GM19324 (cell line): ENCODE measurements at regions not wholly inside any gene's neighbourhood (a gene's known extent, or its start where the extent isn't known, plus 50 kb on each side); places are given as distances from the start of the nearest gene placed in this dataset.

Experiments
- ATAC-seq: cut with Tn5 transposase; IDR thresholded peaks from one replicate; pipeline ENCODE4 v1.9.1; 2021; ENCODE audit warnings: mild to moderate bottlenecking, moderate library complexity; ENCODE audit not compliant: unreplicated experiment, low FRiP score

DNA sequence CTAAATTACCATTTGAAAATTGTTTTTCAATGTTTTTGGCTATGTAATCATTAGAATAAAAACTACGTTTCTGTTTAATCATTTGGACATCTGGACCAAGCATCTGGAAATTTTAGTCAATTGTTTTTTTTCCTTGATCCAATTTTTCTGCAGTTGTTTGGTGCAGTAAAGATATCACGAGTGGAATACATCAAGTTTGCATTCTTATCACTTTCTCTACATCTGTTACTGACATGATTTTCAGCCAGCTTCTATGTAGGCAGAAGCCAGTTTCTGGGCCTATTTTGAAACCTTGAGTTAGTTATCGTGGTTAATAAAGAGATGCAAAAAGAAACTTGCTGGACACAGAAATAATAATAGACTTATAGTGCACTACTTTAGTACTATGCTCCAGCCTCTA is 277.9 kb upstream of the ADAMTS5 start:
- no peak for ATAC-seq

DNA sequence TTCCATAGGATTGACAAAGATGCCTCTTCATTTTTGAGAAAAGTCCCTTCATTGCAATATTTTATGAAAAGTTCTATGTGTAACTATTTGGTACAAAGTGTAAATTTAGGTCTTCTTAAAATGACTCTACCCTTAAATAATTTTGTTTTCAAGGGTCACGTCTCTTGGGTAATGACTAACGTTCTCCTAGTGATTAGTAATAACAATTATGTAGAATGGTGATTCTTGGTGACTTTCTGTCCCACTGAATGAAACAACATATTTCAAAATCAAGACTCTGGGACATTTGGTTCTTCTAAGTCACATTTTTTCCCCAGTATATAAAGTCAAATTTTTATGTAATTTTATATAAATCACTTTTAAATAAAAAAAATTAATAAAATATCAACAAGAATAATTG is 277.5 kb upstream of the ADAMTS5 start:
- no peak for ATAC-seq

DNA sequence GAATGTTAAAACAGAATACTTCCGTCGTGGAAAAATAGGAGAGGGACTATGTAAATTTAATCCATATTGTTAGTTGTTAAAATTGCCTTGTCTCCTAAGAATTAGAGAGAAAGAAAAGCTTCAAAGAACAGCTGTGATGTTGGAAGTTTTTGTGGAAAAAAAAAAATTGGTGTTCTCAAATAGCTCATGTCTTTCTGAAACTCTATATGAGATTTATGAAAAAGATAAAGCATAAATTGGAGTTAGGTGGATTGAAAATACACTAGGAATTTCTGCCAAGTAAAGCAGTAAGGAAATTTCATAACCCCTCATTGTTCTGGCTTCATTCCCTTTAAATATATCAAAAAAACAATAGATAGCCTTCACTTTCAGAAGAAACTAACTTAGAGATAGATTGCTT is 274.0 kb upstream of the ADAMTS5 start:
- ATAC-seq = no peak

DNA sequence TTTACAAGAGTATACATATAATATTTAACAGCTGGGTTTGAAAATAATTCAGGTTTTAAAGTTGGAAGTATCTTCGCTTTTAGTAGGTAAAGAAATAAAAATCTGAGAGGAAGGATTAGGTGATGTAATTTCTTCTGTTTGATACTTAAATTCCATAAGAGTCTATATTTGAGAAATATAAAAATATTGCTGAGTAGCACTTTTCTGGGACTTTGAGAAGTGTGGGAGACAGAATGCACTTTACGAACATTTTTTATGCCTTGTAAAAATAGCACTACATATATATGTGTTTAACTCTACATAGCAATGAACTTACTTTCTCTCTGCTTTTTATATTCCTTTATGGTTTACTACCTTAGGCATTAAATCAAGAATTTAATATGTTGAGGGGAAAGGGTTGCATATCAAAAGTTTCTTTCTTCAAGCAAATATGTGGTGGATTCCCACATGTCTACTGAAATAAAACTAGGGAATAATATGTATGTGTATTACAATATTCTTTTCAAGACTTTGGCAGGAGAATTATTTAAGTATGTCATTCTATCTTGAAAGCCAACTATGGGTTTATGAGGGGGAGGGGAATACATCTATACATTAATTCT is 266.7 kb upstream of the ADAMTS5 start:
- ATAC-seq = no peak

DNA sequence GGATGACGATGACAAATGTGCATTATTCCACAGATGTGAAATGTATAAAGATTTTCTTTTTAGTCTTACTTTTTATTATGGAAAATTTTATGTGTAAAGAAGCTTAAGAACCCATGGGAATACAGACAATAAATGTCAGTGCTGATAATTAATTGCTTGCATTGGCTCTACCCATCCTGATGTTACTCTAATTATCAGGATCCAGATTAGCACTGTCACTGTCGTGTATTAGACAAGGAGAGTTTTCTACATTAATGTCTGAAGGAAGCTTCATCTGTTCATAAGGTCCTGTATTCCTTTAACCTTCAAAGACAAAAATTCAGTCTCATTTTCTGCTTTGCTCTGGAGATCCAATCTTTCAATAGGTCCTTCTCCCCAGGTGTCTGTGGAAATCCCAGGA is 259.1 kb upstream of the ADAMTS5 start:
- ATAC-seq = no peak

DNA sequence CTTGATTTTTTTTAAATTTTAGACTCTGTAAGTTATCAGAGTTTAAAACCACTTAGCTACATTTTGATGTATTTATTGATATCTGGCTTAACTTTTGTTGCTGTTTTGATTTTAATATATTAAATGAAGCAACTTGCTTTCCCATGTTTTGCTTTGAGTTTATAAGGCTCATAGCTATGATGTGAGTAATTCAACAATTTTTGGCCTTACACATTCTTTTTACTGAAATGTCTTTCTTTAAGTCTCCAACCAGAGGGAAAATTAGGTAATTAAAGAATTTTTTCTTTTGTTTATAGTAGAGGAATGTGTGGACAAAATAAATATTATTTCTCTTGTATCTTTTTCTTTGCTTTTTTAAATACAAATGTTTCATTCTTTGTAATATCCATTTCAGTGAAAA is 258.3 kb upstream of the ADAMTS5 start:
- ATAC-seq = no peak

DNA sequence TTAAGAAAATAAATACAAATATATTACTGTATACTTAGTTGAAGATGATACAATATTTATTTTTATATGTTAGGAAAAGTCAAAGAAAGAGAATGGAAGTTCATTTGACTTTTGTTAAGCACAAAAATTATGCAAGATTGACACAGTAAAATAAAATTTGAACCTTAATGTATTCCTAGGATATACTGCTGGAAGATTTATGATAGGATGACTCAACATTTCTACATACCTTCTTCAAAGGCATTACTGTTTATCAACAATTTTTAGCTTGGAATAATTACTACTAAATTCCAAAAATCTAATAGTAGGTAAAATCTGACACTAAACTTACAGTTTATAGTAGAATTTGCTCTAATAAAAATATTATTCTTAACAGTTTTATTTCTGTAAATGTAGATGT is 257.3 kb upstream of the ADAMTS5 start:
- no peak for ATAC-seq

DNA sequence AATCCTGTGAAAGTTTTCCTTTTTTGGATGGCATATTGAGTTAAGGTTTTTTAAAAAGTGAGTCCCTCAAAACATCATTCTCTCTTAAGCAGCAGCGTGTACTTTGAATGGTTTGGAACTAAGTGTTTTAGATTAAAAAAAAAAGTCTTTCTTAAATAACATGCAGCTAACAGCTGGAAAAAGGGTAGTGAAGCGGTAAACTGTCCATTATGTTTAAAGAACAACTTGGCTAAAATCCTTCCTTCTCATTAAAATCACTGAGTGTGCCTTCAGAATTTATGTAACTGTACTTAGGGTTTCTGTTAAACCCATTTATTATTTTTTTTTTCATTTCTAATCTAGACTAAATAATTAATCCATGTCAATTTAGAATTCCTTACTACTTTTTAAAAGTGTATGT is 254.2 kb upstream of the ADAMTS5 start:
- no peak for ATAC-seq

DNA sequence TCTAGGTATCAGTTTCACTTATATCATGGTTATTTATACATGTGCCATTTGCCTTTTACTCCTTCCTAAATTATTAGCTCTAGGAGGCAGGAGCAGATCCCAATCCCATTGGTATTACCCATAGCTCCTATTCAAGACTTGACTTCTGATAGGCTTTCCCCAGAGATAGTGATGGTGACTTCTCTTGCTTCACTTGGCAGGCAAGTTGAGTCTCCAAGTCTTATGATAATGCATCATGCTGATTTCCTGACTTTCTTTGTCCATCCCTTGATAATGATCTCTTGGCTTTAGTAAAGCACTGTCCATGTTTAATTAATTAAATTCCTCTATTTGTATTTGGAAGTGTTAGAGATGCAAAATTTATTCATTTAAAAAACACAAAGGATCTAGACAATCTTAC is 253.5 kb upstream of the ADAMTS5 start:
- no peak for ATAC-seq

DNA sequence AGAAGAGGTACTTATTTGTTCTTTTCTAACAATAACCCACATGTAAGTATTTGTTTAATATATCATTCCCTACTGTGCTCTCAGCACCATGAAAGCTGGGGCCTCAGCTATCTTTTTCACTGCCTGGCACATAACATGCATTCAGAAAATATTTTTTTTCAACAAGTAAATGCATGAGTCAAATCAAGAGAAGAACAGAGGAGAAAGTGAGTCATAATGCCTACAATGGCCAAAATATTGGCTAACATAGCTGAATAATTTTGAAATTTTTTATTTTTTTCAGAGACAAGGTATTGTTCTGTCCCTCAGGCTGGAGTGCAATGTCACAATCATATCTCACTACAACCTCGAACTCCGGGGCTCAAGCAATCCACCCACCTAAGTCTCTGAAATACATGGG is 252.2 kb upstream of the ADAMTS5 start:
- no peak for ATAC-seq

DNA sequence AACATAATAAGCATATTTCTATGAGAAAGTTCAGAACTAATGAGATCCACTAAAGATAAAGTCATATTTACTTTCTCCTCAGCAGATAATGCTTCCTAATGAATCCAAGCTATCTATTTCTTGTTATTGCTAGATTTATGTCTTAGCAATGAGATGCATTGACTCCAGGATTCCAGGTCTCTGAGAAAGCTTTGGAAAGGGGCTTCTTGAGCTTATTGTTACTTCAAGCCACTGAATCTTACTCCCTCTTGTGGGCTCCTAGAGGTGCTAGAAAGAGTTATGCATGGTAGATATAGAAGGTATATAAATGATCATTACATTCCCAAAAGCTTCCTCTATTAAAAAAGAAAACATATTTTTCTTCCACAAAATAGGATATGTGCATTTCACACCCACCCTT is 246.4 kb upstream of the ADAMTS5 start:
- ATAC-seq = no peak

DNA sequence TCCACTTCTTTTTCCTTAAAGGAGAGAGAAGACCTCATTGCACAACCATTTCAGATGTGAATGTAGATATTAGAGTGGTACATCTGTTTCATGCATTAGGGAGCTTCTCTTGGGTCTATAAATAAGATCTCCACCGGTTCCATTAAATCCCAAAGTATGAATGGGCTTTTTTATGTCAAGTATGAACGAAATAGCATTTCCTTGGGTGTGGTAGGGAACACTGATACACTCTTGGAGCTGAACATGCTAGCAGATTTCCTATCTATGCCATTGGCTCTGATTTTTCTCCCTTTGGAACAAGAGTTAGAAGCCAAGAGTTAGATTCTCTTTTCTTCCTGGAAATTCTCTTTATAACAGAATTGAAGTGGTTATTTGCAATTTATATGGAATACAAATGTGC is 245.6 kb upstream of the ADAMTS5 start:
- no peak for ATAC-seq

DNA sequence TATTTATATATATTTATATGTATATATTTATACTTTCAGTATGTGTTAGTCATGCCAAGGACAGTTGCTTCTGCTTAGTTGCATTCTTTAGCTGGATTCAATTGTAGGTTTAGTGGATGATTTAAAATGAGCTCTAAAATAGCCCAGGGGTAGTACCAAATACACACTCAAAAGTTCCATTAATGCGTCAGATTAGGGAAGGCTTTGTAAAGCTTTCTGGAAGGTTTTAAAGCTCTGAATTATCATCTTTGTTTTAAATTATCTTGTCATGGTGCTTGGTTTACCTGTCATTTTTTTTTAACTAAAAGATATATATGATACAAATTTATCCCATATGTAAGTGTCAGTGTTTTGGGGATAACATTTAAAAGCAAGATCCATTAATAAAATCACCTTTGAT is 242.7 kb upstream of the ADAMTS5 start:
- ATAC-seq = no peak

DNA sequence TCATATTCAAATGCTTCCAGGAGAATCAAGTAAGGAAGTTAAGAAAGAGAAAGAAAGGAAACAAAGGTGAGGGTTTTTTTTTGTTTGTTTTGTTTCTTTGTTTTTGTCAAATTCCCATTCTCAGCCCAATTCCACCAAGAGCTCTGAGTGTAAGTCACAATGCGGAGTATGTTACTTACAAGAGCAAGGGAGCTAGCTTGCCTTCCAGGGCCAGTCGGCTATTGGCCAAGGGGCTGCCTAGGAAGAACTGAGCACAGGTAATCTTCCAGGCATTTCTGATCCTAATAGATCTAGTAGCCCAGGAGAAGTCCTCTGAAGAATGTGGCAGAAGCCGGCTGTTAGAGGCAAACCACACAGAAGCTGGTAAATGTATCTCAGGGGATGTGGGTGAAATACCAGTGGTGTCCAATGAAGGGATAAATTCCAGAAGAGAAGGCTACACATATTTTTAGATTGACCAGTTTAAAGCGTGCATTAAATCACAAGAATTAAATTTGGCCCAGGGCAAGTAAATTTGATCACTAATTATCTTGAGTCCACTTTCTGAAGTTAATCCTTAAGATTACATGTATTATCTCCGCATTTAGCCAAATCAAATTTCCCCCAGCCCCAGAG is 239.6 kb upstream of the ADAMTS5 start:
- ATAC-seq = no peak

DNA sequence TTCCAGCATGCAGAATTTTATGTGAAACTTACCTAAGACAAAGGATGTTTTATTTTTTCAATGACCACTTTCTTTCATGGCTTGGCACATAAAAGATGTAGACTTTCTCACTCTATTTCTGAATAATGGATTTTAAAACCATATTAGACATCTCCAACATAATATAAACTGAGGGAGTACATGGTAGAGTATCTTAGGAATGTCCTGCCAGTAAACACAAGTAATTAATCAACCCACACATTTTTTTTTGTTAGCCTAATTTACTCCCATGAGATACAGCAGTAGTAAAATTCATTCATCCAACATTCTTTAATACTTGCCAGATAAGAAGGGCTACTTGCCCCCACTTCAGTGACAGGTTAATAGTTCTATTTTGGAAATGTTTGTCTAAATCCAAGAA is 235.4 kb upstream of the ADAMTS5 start:
- no peak for ATAC-seq

DNA sequence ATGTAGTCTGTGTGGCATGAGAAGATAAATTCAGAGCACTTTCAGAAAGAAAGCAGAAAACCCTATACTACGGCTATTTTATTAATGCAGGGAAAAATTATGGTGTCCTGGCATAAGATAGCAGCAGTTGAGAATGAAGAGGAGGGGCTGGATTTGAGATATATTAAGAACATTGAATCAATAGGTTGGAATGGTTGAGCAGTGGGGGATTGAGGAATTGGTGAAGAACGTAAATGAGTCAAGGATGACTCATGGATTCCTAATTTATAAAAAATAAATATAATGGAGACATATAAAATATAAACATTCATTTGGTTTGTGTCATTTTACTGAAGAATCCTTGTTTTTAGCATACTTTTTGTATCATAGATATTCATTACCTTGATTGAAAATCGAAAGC is 234.3 kb upstream of the ADAMTS5 start:
- no peak for ATAC-seq

DNA sequence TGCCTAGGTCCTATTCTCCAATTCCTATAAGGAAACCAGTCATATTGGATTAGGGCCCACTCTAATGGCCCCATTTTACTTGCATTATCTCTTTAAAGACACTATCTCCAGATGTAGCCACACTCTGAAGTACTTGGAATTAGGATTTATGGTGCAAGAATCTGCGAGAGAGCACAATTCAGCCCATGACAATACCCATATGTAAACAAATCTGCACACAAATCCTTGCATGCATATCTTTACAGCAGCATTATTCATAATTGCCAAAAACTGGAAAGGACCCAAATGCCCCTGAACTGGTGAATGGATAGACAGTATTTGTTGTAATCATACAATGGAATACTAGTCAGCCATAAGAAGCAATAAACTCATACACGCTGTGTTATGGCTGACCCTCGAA is 229.8 kb upstream of the ADAMTS5 start:
- ATAC-seq = no peak

DNA sequence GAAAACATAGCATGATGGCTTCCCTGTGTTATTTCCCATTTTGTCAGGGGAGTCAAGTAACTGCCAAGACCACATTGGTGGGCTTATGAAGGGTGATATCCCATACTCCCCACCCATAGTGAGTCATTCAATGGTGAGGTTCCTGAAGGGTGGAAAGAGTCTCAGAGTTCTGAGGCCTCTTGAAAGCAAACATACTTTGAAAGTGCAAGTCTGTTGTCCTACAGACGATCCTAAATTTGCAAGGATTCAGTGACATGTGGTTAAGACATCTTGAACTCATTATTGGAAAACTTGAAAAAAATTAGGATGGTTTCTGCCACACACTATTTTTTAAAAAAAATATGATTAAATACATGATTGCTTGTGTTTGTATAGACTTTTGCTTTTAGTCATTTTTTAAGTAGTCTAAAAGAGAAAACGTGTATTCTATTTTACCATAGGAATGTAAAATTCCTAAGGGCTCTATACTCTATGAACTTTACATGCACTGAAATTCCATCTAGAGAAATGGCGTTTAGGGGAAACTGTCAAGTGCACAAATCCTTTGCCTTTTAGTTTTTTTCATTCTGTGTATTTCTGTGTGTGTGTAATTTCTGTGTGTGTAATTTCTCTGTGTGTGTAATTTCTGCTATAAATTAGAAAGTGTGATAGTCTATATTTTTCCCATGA is 225.5 kb upstream of the ADAMTS5 start:
- no peak for ATAC-seq

DNA sequence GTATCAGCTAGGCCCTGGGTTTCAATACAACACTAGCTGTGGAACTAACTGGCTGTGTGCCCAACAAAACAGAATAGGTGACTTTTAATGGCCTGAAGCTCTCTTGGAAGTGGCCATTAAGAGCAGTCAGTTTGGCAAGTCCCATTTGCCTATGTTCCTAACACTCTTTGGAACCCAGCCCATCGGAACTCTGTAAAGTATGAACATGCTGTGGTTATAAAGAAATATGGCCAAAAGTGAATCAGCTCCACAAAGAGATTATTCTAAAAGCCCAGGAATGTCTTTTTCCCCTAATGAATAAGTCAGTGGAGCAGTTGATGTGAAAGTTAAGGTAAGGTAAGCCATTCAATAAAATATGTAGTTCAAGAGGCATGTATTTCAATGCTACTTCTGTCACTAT is 223.7 kb upstream of the ADAMTS5 start:
- ATAC-seq = no peak

DNA sequence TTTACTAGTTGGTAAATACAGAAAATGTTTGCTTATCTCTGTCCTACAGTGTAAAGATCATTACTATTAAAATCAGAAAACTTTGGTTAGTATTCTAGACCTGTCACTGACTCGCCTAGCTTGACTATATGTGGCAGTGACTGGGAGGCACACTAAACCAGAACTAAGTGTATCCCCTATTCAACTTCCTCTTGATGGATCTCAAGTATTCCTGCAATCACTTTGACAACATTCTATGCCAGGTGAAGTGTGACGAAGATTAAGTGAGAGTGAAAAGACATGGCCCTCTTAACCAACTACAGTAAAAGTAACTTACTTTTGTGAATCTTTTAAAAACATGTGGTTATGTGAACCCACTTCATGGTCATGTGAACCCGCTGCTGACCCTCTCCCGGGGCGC is 223.0 kb upstream of the ADAMTS5 start:
- no peak for ATAC-seq

DNA sequence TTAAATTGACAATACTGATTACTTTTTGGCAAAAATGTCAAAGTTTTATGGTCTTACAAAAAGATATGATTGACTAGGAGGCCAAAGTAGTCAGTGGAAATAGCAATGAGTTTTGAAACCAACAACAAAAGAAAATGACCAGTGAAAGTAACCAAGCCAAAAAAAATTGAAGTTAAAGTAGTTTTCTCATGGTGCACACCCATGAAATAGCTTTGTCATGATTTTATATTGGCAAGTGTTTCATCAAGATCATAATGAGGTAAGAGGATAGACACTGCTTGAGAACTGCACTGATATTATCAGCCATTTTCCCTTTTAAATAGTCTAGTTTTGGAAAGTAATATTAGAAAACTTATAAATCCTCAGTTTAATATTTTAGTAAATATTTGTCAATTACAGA is 206.2 kb upstream of the ADAMTS5 start:
- ATAC-seq = no peak

DNA sequence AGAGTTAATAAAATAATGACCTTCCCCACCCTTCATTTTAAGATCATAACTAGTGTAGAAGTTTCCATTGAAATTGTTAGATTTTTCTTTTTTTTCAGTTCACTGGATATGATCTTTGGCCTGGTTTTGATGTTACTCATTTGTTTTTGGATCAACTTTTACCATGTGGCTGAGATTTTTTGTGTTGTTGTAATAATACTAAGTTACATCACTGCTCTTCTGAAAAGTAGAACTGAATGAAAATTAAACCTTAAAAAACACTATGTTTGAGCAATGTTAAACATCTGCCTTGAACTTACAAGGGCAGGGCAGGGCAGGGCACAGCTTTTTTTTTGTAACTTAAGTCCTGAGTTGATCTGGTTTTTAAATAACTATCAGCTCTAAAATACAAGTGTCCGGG is 204.8 kb upstream of the ADAMTS5 start:
- ATAC-seq = no peak
